Hepatocyte (in vitro differentiated cells): ENCODE measurements at regions not wholly inside any gene's neighbourhood (a gene's known extent, or its start where the extent isn't known, plus 50 kb on each side); places are given as distances from the start of the nearest gene placed in this dataset.

Source experiments
- EZH2 ChIP-seq: fragments of 200-600 bp; sonication (generic); IDR thresholded peaks from 2 replicates; pipeline ENCODE4 v1.6.1; 2016; ENCODE audit warnings: antibody characterized with exemption, mild to moderate bottlenecking, borderline replicate concordance
- TF ChIP-seq, protein P1 (sequence below): fragments of 200-600 bp; sonication (generic); IDR thresholded peaks from 2 replicates; pipeline ENCODE4 v1.5.1; 2016; ENCODE audit warnings: antibody characterized with exemption, mild to moderate bottlenecking; ENCODE audit not compliant: poor library complexity

GRCh38 chr6:16897669-16898068 lies 136.4 kb upstream of the ATXN1 start:
- TF ChIP-seq, protein P1, sequence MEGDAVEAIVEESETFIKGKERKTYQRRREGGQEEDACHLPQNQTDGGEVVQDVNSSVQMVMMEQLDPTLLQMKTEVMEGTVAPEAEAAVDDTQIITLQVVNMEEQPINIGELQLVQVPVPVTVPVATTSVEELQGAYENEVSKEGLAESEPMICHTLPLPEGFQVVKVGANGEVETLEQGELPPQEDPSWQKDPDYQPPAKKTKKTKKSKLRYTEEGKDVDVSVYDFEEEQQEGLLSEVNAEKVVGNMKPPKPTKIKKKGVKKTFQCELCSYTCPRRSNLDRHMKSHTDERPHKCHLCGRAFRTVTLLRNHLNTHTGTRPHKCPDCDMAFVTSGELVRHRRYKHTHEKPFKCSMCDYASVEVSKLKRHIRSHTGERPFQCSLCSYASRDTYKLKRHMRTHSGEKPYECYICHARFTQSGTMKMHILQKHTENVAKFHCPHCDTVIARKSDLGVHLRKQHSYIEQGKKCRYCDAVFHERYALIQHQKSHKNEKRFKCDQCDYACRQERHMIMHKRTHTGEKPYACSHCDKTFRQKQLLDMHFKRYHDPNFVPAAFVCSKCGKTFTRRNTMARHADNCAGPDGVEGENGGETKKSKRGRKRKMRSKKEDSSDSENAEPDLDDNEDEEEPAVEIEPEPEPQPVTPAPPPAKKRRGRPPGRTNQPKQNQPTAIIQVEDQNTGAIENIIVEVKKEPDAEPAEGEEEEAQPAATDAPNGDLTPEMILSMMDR: no peak
- TF ChIP-seq EZH2: no peak
